Neural cell (in vitro differentiated cells): ENCODE measurements at regions not wholly inside any gene's neighbourhood (a gene's known extent, or its start where the extent isn't known, plus 50 kb on each side); places are given as distances from the start of the nearest gene placed in this dataset.

Experiments
- EP300 ChIP-seq: fragments of 450-650 bp; conservative IDR thresholded peaks from 2 replicates; pipeline ENCODE4 v1.6.1; 2014; ENCODE audit warnings: antibody characterized with exemption, mild to moderate bottlenecking, moderate library complexity; ENCODE audit not compliant: poor library complexity, severe bottlenecking
- EZH2 ChIP-seq: fragments of 200-600, 300-800 bp; shearing (Covaris generic), sonication (generic); IDR thresholded peaks from 2 replicates; pipeline ENCODE4 v1.6.1; 2014; ENCODE audit warnings: antibody characterized with exemption, low read length, borderline replicate concordance, mild to moderate bottlenecking; ENCODE audit not compliant: insufficient read depth, poor library complexity, severe bottlenecking
- POLR2AphosphoS5 ChIP-seq: IDR thresholded peaks from 2 replicates; pipeline ENCODE4 v1.6.1; 2012
- RAD21 ChIP-seq: fragments of 450-650 bp; conservative IDR thresholded peaks from 2 replicates; pipeline ENCODE4 v1.6.1; 2014; ENCODE audit warnings: antibody characterized with exemption, mild to moderate bottlenecking, moderate library complexity
- TAF1 ChIP-seq: IDR thresholded peaks from 2 replicates; pipeline ENCODE4 v1.6.1; 2012; ENCODE audit warnings: low read depth
- TF ChIP-seq, protein P1 (sequence below): fragments of 450-650 bp; IDR thresholded peaks from 2 replicates; pipeline ENCODE4 v1.5.1; 2014; ENCODE audit warnings: antibody characterized with exemption, mild to moderate bottlenecking, moderate library complexity; ENCODE audit not compliant: poor library complexity, severe bottlenecking

DNA sequence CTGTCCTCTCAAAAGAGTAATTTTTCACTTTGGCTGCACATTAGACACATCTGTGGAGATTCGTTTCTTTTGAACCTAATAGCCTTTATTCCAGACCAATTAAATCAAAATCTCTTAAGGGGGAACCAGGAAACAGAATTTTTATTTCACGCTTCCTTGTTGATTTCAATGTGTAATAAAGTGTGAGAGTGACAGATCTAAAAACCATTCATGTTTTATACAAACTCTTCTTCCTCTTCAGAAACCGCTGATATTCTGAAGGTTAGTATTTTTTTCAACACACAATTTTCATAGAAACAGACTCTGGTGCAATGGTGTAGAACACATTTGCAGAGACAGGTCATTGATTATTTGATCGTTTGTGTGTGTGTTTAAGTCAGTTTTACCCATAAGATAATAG is 1469.8 kb downstream of the EFNA5 start:
- TF ChIP-seq, protein P1, sequence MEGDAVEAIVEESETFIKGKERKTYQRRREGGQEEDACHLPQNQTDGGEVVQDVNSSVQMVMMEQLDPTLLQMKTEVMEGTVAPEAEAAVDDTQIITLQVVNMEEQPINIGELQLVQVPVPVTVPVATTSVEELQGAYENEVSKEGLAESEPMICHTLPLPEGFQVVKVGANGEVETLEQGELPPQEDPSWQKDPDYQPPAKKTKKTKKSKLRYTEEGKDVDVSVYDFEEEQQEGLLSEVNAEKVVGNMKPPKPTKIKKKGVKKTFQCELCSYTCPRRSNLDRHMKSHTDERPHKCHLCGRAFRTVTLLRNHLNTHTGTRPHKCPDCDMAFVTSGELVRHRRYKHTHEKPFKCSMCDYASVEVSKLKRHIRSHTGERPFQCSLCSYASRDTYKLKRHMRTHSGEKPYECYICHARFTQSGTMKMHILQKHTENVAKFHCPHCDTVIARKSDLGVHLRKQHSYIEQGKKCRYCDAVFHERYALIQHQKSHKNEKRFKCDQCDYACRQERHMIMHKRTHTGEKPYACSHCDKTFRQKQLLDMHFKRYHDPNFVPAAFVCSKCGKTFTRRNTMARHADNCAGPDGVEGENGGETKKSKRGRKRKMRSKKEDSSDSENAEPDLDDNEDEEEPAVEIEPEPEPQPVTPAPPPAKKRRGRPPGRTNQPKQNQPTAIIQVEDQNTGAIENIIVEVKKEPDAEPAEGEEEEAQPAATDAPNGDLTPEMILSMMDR = no peak
- TF ChIP-seq EZH2 (no peak), TAF1 (no peak), POLR2AphosphoS5 (no peak), EP300 (no peak), RAD21 (no peak)
